Stomach (tissue), 4 donors: ENCODE measurements at regions not wholly inside any gene's neighbourhood (a gene's known extent, or its start where the extent isn't known, plus 50 kb on each side); places are given as distances from the start of the nearest gene placed in this dataset.

ENCODE experiments used
- EP300 ChIP-seq: sonication (generic); formaldehyde crosslinking; IDR thresholded peaks from one replicate; pipeline ENCODE4 v1.6.1; 2017; ENCODE audit warnings: antibody characterized with exemption
- TF ChIP-seq, protein P1 (sequence below), 7 experiments: fragments of 450-650 bp in 4 of 7; fragments of 200-600 bp in 3 of 7; sonication (generic) in 3 of 7; IDR thresholded peaks; one replicate each; pipeline ENCODE4 v1.5.1; 2016 to 2019; ENCODE audit warnings: antibody characterized with exemption in 7 of 7, control low read depth in 2 of 7, mild to moderate bottlenecking in 1 of 7

DNA sequence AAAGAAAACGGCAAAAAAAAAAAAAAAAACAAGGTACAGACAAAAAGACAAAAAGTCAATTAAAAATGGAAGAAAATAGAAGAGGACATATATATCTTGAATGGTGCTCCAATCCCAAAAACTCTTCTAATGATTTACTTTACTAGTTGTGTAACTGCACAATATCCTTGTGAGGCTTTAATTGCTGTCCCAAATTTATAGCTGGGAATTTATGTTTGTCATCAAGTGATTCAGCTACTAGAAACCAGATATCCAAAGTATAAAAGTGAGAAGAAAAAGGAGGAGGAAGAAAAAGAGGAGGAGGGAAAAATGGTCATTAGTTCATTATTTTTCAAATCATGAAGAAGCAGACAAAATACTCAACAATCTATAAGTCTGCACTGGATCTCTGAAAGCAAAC lies 150.8 kb upstream of the ARPP21 start:
- no peak for TF ChIP-seq EP300
- TF ChIP-seq, protein P1, sequence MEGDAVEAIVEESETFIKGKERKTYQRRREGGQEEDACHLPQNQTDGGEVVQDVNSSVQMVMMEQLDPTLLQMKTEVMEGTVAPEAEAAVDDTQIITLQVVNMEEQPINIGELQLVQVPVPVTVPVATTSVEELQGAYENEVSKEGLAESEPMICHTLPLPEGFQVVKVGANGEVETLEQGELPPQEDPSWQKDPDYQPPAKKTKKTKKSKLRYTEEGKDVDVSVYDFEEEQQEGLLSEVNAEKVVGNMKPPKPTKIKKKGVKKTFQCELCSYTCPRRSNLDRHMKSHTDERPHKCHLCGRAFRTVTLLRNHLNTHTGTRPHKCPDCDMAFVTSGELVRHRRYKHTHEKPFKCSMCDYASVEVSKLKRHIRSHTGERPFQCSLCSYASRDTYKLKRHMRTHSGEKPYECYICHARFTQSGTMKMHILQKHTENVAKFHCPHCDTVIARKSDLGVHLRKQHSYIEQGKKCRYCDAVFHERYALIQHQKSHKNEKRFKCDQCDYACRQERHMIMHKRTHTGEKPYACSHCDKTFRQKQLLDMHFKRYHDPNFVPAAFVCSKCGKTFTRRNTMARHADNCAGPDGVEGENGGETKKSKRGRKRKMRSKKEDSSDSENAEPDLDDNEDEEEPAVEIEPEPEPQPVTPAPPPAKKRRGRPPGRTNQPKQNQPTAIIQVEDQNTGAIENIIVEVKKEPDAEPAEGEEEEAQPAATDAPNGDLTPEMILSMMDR (IDR thresholded peaks at IDR 0.05), result no peak
